T-helper 2 cell treated with Interferon-gamma antibody and Interleukin-4, amounts not matched to agents 5 μg/mL and 100 μg/mL, for 36 hours (primary cell): ENCODE measurements at regions not wholly inside any gene's neighbourhood (a gene's known extent, or its start where the extent isn't known, plus 50 kb on each side); places are given as distances from the start of the nearest gene placed in this dataset.

Experiments
- DNase-seq: peaks from one replicate; pipeline ENCODE4 v3.0.0; 2021; ENCODE audit warnings: low spot score
- H3K27ac Mint-ChIP-seq: one replicate; pipeline ENCODE4 v1.8.0; 2021; ENCODE audit warnings: mild to moderate bottlenecking, mixed read lengths
- H3K27me3 Mint-ChIP-seq: one replicate; pipeline ENCODE4 v1.8.0; 2021; ENCODE audit warnings: low read depth, mixed read lengths
- H3K36me3 Mint-ChIP-seq: one replicate; pipeline ENCODE4 v1.8.0; 2021; ENCODE audit warnings: low read depth, mixed read lengths
- H3K4me1 Mint-ChIP-seq: one replicate; pipeline ENCODE4 v1.8.0; 2021; ENCODE audit warnings: low read depth, mixed read lengths
- H3K4me3 Mint-ChIP-seq: one replicate; pipeline ENCODE4 v1.8.0; 2022; ENCODE audit warnings: mild to moderate bottlenecking, moderate library complexity, mixed read lengths
- H3K9me3 Mint-ChIP-seq: one replicate; pipeline ENCODE4 v1.8.0; 2021; ENCODE audit warnings: mixed read lengths

DNA sequence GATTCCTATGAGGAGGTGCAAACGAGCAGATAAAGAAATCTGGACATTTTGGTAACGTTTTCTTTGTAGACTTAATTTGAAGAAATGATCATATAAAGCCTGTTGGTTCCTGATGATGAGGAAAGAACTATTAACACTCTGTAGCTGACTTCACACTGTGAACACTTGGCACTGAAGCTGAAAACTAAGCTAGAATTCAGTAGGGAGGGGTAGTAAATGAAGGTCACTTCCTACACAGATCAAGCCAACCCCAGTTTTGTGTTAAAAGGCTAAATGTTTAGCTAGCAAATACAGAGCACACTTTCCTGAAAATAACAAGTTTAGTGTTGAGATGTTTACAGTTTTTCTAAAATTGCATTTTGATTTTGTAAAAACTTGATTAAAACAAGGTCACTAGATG is 296.2 kb upstream of the PRDM1 start:
- no peak overlapping the region for H3K27ac Mint-ChIP-seq
- peaks cover 13% of the 10 kb centered on the region for H3K36me3 Mint-ChIP-seq
- no peak overlapping the region for H3K4me3 Mint-ChIP-seq
- no peaks in the 10 kb centered on the region for H3K27me3 Mint-ChIP-seq
- H3K9me3 Mint-ChIP-seq: peaks cover 8% of the 10 kb centered on the region
- H3K4me1 Mint-ChIP-seq: peaks cover 74% of the 10 kb centered on the region
- no peak for DNase-seq

DNA sequence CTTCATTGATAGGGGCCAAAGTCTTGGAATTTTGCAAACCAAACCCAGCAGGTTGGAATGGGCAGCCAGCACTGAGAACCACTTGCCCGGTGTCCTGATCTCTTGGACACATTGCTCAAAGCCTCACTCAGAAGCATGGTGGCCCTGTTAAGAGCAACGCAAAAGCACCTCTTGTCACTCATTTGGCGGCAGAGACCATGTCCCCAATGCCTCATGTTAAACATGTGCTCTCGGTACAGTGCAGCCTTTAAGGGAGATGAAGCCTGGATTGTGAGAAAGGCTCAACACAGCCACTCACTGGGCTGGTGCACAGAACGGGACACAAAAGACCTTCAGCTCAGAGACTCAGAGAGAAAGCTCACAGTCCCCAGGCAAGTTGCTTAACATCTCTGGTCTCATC is 298.4 kb upstream of the PRDM1 start:
- H3K27ac Mint-ChIP-seq: peak overlapping the region; percentile 87
- H3K9me3 Mint-ChIP-seq: peaks cover 8% of the 10 kb centered on the region
- H3K27me3 Mint-ChIP-seq: no peaks in the 10 kb centered on the region
- peak overlapping the region; percentile 52 for H3K4me3 Mint-ChIP-seq
- no peak for DNase-seq
- H3K4me1 Mint-ChIP-seq: peaks cover 68% of the 10 kb centered on the region
- peaks cover 15% of the 10 kb centered on the region for H3K36me3 Mint-ChIP-seq

DNA sequence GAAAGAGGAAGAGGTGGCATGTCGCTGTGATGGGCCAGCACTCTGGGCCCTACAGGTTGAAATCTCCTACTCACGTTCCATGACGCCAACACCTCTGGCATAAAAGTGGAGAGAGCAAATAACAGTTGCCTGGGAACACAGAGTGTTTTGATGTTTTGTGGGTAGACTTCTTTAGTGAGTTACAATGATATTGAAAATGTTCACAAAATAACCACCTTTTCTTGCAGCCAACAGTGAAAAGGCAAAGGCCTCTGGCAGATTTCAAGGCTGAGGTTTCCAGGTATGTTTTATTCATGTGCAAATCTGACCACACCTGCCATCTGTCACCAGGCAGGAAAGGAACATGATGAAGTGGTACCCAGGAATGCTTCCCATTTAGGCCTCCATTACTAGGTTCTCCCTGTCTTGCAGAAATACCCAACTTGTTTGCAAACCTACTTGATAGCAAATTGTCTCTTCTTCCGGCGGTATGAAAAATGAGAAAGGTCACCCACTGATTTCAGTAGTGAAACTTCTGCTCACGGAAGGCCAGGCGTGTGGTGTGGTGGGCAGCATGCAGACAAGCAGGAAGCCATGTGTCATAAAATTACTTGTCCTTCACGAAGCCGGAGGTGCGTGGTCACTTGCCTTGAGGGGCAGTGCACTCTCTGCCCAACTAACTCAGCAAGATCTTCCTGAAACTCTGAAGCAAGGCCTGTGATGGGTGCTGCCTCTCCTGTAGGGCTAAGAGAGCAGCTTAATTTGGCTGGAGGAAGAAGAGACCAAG is 299.1 kb upstream of the PRDM1 start:
- Mint-ChIP-seq H3K27ac (peak overlapping the region; percentile 87), H3K36me3 (peaks cover 15% of the 10 kb centered on the region), H3K4me3 (peak overlapping the region; percentile 52), H3K27me3 (no peaks in the 10 kb centered on the region), H3K4me1 (peaks cover 67% of the 10 kb centered on the region), H3K9me3 (peaks cover 11% of the 10 kb centered on the region)
- DNase-seq: peak; percentile 67

DNA sequence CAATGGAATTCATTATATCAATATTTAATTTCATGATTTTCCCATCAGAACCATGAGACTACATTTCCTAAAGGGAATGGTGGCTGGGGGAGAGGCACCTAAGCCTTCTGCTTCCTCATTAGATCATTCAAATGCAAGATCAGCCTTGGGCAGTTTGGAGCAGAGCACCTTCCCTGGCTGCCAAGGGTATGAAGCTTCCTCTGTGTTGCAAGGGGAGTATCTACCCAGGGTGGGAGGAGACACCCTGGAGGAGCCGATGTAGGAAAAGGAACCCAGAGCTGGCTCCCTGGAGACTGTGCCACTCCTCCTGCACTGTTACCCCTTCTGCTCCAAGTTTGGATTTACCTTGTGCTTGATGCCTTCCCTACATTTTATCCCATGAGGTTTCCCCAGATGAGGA is 299.7 kb upstream of the PRDM1 start:
- DNase-seq: no peak
- Mint-ChIP-seq H3K4me1 (peaks cover 65% of the 10 kb centered on the region), H3K27me3 (no peaks in the 10 kb centered on the region), H3K9me3 (peaks cover 12% of the 10 kb centered on the region), H3K36me3 (peaks cover 15% of the 10 kb centered on the region), H3K4me3 (no peak overlapping the region), H3K27ac (peak overlapping the region; percentile 38)

DNA sequence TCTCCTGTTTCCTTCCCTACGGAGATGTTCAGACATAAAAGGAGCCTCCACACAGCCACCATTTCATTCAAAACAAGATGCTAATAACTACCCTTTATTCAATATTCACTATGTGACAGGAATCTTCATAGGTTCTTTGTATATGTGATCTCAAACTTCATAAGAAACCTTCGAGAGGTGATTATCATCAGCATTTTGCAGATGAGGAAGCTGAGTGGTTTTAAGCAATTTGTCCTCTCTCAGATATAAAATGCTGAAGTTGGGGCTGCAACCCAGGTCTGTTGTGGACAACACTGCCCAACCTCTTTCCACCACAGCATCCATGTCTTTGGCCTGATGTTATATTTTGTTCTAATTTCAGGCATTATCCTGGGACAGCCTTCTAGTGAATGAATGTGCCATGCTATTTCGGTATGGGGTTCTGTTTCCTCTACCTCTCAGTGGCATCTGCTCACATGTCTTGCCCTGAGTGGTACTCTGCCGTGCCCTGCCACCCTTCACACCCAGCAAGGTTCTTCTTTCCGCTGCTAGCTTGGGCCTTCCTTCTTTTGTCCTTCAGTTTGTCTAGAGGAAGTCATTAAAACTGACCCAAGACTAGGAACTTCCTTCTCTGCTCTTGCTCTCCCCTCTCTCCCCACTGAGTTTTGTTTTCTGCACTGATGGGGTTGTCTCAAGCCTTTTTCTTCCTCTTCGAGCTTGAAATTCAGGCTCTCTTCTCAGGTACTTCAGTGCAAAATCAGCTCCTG is 300.9 kb upstream of the PRDM1 start:
- Mint-ChIP-seq H3K4me3 (no peak overlapping the region), H3K4me1 (peaks cover 65% of the 10 kb centered on the region), H3K9me3 (peaks cover 15% of the 10 kb centered on the region), H3K36me3 (peaks cover 17% of the 10 kb centered on the region), H3K27ac (peak overlapping the region; percentile 55), H3K27me3 (no peaks in the 10 kb centered on the region)
- no peak for DNase-seq

DNA sequence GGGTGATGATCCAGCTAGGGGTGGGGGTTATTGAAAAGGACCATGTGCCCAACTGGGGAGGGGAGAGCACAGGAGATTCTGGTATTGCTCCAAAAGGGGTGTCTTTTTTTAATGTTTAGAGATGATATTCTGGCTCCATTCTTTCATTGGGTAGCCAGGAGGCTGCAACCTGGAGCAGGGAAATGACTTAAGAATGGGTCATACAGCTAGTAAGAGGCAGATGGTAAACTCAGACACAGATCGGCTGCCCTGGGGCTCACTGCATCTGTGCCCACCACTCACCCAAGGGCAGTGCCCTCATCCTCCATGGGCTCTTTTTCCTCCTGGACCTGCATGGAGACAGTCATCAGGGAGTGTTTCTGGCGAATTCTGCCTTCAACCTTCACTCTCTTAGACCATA is 302.0 kb upstream of the PRDM1 start:
- H3K4me3 Mint-ChIP-seq: no peak overlapping the region

DNA sequence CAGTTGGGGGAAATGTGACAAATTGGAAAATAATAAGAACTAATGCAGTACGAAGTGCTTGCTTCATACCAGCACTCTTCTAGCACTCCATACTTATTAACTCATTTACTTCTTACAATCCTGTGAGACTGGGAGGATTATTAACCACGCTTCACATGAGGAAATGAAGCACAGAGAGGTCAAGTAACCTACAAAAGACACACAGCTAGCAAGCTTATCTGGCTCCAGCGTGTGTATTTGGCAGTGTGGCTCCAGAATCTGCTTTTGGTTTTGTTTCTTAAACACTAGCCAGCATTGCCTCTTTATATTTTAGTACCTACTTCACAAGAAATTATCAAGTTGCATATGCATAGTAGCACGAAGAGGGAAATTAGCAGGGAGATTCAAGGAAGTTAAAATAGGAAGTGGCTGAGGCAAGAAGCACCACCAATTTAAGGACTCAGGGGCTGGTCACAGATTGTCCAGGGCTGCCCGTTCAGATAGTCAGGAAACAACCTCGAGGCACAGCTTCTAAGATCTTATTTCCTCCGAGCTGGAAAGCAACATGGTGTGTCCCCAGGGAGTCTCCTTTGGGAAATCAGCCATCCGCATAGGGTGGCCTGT is 302.7 kb upstream of the PRDM1 start:
- Mint-ChIP-seq H3K4me1 (peaks cover 64% of the 10 kb centered on the region), H3K27ac (no peak overlapping the region), H3K27me3 (no peaks in the 10 kb centered on the region), H3K36me3 (peaks cover 17% of the 10 kb centered on the region), H3K4me3 (no peak overlapping the region), H3K9me3 (peaks cover 20% of the 10 kb centered on the region)
- no peak for DNase-seq

More for the DNA sequence above, 302.0 kb upstream of the PRDM1 start:
- peaks cover 17% of the 10 kb centered on the region for H3K36me3 Mint-ChIP-seq
- H3K9me3 Mint-ChIP-seq: peaks cover 20% of the 10 kb centered on the region
- H3K27me3 Mint-ChIP-seq: no peaks in the 10 kb centered on the region
- peaks cover 59% of the 10 kb centered on the region for H3K4me1 Mint-ChIP-seq
- peak overlapping the region; percentile 19 for H3K27ac Mint-ChIP-seq
- DNase-seq: no peak

DNA sequence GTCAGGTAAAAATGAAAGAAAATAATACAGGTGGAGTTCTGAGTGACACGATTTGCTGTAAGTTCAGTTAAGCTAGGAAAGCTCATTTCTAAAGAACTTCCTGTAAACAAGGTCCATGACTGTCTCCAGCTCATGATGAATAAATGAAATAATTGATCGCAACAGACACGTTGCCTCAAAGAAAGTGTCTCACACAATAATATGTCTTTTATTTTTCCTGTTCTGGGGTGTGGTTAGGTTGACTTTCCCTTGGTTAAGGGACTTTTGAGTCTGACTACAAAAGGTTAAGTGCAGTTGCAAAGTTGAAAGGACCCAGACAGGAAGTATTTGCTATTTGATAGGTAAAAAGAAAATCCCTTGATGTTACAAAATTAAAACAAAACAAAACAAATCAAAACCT is 304.2 kb upstream of the PRDM1 start:
- Mint-ChIP-seq H3K27ac (peak overlapping the region; percentile 87), H3K4me1 (peaks cover 51% of the 10 kb centered on the region), H3K4me3 (peak overlapping the region; percentile 27), H3K9me3 (peaks cover 18% of the 10 kb centered on the region), H3K27me3 (no peaks in the 10 kb centered on the region), H3K36me3 (peaks cover 11% of the 10 kb centered on the region)
- DNase-seq: no peak

DNA sequence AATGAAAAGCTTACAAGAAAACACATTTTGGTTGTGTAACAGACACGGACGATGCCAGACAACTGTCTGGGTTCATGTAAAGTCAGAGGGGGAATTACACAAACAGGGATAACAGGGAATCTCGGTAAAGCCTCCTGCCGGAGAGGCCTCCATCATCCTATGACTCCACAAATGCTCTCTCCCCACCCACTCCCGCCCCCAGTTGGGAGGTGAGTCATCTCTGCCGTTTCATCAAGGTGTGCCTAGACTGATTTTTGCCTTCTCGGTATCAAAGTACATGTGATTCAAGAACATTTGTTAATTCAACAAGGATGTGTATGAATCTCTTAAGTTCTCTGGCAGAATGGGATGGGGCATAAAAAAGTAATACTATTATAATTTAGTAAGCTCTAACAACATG is 304.9 kb upstream of the PRDM1 start:
- Mint-ChIP-seq H3K4me3 (no peak overlapping the region), H3K27me3 (no peaks in the 10 kb centered on the region), H3K4me1 (peaks cover 51% of the 10 kb centered on the region), H3K9me3 (peaks cover 18% of the 10 kb centered on the region), H3K27ac (peak overlapping the region; percentile 87), H3K36me3 (peaks cover 11% of the 10 kb centered on the region)
- no peak for DNase-seq

DNA sequence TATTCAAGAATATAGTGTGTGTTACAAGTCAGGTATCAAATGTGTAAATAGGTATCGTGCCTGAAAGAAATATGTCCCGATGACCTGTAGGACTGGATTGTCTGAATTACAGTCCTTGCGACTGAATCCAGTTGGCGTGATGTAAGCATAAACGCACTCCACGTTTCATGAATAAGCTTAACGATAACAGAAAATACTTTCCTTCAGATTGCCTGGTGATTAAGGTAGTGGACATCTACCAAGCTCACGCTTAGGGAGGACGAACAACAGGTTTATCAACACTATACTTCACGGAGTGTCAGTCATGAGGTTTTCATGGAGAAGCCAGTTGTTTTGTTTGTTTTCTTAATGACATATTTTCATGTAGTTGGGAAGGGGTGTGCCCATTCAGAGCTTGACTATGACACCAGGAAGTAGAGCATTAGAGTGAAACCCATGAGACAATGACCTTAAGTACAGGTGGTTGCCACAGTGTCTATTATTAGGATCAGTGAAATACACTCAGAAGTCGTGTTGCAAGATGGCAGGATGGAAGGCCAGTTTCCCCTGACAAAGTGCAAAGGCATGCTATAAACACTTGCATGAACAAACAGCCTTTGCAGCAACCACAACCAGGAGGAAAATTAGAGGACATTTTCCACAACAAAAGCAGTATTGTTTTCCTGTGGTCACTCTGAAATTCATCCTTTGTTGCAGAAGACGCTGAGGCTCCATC is 305.8 kb upstream of the PRDM1 start:
- Mint-ChIP-seq H3K9me3 (peaks cover 24% of the 10 kb centered on the region), H3K4me1 (peaks cover 44% of the 10 kb centered on the region), H3K36me3 (peaks cover 15% of the 10 kb centered on the region), H3K27me3 (no peaks in the 10 kb centered on the region), H3K4me3 (no peak overlapping the region), H3K27ac (no peak overlapping the region)
- no peak for DNase-seq

DNA sequence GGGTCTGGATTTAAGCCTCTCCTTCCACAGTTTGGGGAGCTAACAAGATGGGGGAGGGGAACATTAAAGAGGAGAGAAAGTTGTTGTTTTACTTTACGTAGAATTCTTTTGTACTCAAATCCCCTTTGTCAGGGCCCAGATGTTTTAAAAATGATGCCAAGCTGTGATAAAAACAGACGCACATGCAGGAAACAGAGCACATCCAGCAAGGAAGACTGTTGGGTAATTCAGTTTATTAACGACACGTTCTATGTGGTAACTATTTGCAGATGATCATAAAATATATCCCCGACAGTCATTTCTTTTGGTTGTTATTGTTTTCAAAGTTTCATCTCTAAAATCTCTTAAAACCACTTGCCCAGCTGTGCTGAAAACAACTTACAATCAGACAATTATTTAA is 307.0 kb upstream of the PRDM1 start:
- Mint-ChIP-seq H3K27ac (no peak overlapping the region), H3K4me3 (no peak overlapping the region), H3K9me3 (peaks cover 36% of the 10 kb centered on the region), H3K36me3 (peaks cover 17% of the 10 kb centered on the region), H3K27me3 (no peaks in the 10 kb centered on the region), H3K4me1 (peaks cover 33% of the 10 kb centered on the region)
- DNase-seq: no peak

DNA sequence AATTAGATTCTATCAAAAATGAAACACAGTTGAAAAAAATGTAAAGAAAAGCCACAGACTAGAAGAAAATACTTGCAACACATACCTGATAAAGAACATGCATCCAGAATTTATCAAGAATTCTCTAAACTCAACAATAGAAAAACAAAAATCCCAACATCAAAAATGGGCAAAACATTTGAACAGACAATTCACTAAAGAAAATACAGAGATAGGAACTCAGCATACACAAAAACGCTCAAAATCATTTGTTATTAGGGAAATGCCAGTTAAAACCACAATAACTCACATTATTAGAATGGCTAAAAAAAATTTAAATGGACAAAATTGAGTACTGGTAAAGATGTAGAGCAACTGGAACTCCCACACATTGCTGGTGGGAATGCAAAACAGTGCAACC is 311.0 kb upstream of the PRDM1 start:
- H3K27ac Mint-ChIP-seq: no peak overlapping the region
- peaks cover 7% of the 10 kb centered on the region for H3K4me1 Mint-ChIP-seq
- H3K4me3 Mint-ChIP-seq: no peak overlapping the region
- no peak for DNase-seq
- H3K36me3 Mint-ChIP-seq: peaks cover 19% of the 10 kb centered on the region
- peaks cover 36% of the 10 kb centered on the region for H3K9me3 Mint-ChIP-seq
- no peaks in the 10 kb centered on the region for H3K27me3 Mint-ChIP-seq

DNA sequence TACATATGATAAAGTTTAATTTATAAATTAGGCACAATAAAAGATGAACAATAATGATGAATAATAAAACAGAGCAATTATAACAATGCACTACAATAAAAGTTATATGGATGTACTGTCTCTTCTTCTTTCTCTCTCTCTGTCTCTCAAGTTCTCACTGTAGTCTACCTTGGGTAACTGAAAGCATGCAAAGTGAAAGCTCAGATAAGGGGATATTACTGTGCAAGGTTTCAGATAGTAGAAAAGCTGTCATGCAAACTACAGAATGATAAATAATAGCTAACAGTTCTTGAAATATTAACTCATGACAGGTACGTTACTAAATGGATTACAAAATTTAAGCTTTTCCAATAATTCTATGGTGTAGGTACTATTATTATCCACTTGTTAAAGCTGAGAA is 311.9 kb upstream of the PRDM1 start:
- no peaks in the 10 kb centered on the region for H3K27me3 Mint-ChIP-seq
- no peak overlapping the region for H3K27ac Mint-ChIP-seq
- DNase-seq: no peak
- no peak overlapping the region for H3K4me3 Mint-ChIP-seq
- peaks cover 19% of the 10 kb centered on the region for H3K36me3 Mint-ChIP-seq
- peaks cover 32% of the 10 kb centered on the region for H3K9me3 Mint-ChIP-seq
- peaks cover 7% of the 10 kb centered on the region for H3K4me1 Mint-ChIP-seq
